AG04449 (cell line): ENCODE measurements at regions not wholly inside any gene's neighbourhood (a gene's known extent, or its start where the extent isn't known, plus 50 kb on each side); places are given as distances from the start of the nearest gene placed in this dataset.

ENCODE experiments used
- CTCF ChIA-PET: fragments of 350-600 bp; formaldehyde crosslinking; extraction: SDS; loops from one replicate; lab custom pipeline; 2021; ENCODE audit warnings: antibody characterized with exemption; lab: Yijun Ruan, JAX
- POLR2A ChIA-PET: fragments of 400-600, 350-600 bp; formaldehyde crosslinking; extraction: SDS; loops from one replicate; lab custom pipeline; 2020; ENCODE audit warnings: antibody characterized with exemption, inconsistent platforms; lab: Yijun Ruan, JAX
- DNase-seq: peaks from one replicate; pipeline ENCODE4 v3.0.0-alpha.2; 2010; ENCODE audit warnings: low read depth, low spot score
- H3K4me3 ChIP-seq: 2 replicates; pipeline ENCODE4 v1.5.1; 2011; ENCODE audit warnings: low read depth, mild to moderate bottlenecking, control low read depth, low read length
- TF ChIP-seq, protein P1 (sequence below): IDR thresholded peaks from one replicate; pipeline ENCODE4 v1.5.1; 2011; ENCODE audit warnings: mild to moderate bottlenecking, moderate library complexity, low read length, control low read depth, inconsistent platforms; ENCODE audit not compliant: insufficient read depth; ENCODE audit errors: missing control alignments

DNA sequence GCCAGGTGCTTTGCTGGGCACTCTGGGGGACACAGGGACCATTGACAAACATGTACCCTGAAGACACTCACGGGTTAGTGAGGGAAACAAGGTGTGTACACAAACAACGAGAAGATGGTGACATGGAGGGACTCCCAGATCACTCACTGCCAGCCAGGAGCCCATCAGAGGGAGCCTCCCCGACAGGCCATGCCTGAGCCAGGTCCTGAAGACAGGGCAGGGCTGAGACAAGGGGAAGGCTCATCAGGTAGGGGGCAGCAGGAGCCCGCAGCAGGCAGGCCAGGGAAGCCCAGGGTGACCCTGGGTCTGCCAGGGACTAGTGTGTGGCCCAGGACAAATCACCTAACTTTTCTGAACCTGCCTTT is 127.9 kb downstream of the BUD13 start:
- DNase-seq, result no peak
- TF ChIP-seq, protein P1, sequence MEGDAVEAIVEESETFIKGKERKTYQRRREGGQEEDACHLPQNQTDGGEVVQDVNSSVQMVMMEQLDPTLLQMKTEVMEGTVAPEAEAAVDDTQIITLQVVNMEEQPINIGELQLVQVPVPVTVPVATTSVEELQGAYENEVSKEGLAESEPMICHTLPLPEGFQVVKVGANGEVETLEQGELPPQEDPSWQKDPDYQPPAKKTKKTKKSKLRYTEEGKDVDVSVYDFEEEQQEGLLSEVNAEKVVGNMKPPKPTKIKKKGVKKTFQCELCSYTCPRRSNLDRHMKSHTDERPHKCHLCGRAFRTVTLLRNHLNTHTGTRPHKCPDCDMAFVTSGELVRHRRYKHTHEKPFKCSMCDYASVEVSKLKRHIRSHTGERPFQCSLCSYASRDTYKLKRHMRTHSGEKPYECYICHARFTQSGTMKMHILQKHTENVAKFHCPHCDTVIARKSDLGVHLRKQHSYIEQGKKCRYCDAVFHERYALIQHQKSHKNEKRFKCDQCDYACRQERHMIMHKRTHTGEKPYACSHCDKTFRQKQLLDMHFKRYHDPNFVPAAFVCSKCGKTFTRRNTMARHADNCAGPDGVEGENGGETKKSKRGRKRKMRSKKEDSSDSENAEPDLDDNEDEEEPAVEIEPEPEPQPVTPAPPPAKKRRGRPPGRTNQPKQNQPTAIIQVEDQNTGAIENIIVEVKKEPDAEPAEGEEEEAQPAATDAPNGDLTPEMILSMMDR, result no peak
- ChIA-PET POLR2A (no interaction called here), CTCF (interaction anchor here (1.4 kb wide), 1 partner anchor 191 kb away, joined by 4 read pairs; no protein-coding TSS in a partner anchor)
- no peak overlapping the region for H3K4me3 ChIP-seq

DNA sequence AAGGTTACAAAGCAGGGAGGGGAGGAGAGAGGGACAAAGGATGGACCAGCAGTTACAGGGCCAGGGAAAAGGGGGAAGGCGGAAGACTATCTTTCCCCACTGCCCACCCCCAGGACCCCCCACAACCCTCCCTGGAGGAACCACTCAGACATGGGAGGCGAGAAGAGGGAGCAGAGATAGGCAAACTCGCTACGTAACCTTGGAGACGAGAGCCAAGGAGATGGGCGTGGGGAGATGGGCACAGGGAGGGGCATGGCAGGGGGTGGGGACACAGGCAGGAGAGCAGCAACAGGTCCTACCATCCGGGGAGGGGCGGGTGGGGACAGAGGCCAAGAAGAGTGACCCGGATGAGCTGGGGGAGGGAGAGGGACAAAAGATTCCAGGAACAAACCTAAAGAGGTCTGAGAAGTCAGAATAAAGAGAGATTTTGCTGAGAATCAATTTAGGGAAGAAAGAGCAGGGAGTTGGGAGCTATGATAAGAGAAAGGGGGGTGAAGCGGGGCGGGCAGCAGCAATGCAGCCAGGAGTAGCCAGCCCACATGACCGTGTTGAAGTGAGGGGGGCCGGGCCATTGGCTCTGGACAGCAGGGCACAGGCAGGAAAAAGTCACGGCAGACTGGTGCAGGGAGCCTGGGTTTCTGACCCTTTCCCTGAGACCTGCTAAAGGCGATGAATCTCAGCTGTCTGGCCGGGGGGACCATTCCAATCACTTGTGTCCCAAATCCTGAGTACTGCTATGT is 128.4 kb downstream of the BUD13 start:
- no peak for DNase-seq
- no peak overlapping the region for H3K4me3 ChIP-seq
- POLR2A ChIA-PET, result no interaction called here
- CTCF ChIA-PET, result interaction anchor here (1.4 kb wide), 1 partner anchor 190 kb away, joined by 4 read pairs; no protein-coding TSS in a partner anchor
- TF ChIP-seq, protein P1, result no peak

DNA sequence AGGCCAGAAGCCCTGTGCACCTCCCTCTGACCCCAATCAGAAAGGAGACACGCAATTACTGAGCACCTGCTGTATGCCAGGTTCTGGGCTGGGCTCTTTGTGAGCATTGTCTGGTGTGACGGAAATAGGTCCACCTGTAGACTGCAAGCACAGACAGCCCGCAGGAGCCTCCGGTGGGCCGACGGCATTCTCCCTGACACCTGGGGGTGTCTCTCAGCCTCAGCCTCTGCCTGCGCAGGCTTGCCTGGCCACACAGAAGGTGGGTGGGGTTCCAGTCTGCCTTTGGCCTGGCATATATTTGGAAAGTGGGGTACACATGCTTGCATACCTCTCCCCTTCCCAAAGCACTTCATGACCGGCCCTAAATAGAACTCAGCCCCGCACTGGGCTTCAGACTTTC is 129.3 kb downstream of the BUD13 start:
- TF ChIP-seq, protein P1, result no peak
- ChIA-PET CTCF (no interaction called here), POLR2A (no interaction called here)
- H3K4me3 ChIP-seq, result no peak overlapping the region
- DNase-seq, result no peak

DNA sequence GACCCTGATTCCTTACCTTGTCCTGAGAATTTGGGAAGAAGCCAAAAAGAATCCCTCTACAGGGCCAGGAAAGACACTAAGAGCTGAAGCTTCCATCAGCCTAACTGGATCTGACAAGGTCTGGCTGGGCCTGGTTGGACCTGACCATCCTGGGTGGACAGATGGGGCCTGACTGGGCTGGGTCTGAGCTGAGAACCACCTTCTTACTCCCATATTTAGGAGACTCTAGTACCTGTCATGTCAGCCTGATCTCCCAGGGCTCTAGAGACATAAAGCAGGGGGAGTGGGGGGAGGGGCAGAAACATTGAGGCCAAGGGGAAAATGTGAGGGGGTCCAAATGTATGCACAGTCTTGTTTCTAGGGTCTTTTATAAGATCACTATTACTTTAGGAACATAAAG is 129.9 kb downstream of the BUD13 start:
- H3K4me3 ChIP-seq, result no peak overlapping the region
- ChIA-PET CTCF (interaction anchor here (1.5 to 2.8 kb wide), 2 partner anchors 133 to 188 kb away, joined by 4 to 11 read pairs; no protein-coding TSS in a partner anchor), POLR2A (no interaction called here)
- TF ChIP-seq, protein P1, result no peak
- no peak for DNase-seq

DNA sequence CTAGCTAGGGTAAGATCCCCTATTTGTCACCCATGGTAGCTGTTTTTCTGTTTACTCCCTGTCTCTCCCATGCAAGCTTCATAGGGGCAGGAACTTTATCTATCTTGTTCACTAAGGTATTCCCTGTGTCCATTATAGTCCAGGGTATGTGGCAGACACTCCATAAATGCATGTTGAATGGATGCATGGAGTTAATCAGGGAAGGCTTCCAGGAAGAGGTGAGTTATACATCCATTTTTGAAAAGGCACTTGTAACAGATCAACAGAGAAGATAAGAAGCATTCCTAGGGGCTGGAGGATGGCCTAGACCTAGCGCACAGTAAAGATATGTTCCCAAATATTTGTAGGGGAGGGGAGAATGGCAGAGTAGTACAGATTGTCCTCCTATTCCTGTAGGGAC is 130.3 kb downstream of the BUD13 start:
- CTCF ChIA-PET, result interaction anchor here (1.1 to 2.8 kb wide), 4 partner anchors 9 to 425 kb away, joined by 3 to 11 read pairs (median 4); no protein-coding TSS in a partner anchor
- H3K4me3 ChIP-seq, result no peak overlapping the region
- TF ChIP-seq, protein P1, result no peak
- POLR2A ChIA-PET, result no interaction called here
- DNase-seq, result no peak

DNA sequence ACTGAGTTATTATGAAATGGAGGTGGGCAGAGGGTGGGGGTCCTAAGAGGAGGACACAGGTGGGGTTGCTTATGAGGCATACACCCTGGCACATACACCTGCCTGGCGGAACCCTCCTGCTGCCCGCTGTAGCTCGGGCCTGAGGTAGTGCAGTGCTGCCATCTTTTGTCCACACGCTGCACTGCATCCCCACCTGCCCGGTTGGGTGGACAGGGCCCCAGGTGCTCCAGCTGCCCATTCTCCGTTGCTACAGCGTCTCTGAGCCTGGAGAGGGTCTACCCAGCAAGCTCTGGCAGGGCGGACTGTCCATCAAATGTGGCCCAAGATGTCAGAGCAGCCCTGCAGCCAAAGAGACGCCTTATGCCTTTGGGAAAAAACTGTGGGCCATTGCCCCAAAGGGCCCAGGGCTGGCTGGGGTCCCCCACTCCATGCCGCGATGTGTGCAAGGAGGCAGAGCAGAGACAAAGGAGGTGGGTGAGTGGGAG is 131.2 kb downstream of the BUD13 start:
- DNase-seq, result no peak
- CTCF ChIA-PET, result interaction anchor here (1.1 to 2.8 kb wide), 5 partner anchors 10 to 425 kb away, joined by 3 to 11 read pairs (median 4); no protein-coding TSS in a partner anchor
- no peak overlapping the region for H3K4me3 ChIP-seq
- POLR2A ChIA-PET, result no interaction called here
- TF ChIP-seq, protein P1, result peak; percentile 76
